Uterus (tissue), 2 donors: ENCODE measurements at regions not wholly inside any gene's neighbourhood (a gene's known extent, or its start where the extent isn't known, plus 50 kb on each side); places are given as distances from the start of the nearest gene placed in this dataset.

Experiments used
- CTCF ChIP-seq, 4 experiments: fragments of 200-600 bp in 2 of 4; fragments of 450-650 bp in 2 of 4; sonication (generic) in 2 of 4; IDR thresholded peaks; one replicate each; pipeline ENCODE4 v1.5.1; 2016 to 2019; ENCODE audit warnings: antibody characterized with exemption in 4 of 4, mild to moderate bottlenecking in 2 of 4, moderate library complexity in 1 of 4
- POLR2A ChIP-seq, 2 donors: fragments of 450-650 bp; IDR thresholded peaks; one replicate each; pipeline ENCODE4 v1.6.1; 2016; ENCODE audit warnings: antibody characterized with exemption in 2 of 2, mild to moderate bottlenecking in 1 of 2, moderate library complexity in 1 of 2

DNA sequence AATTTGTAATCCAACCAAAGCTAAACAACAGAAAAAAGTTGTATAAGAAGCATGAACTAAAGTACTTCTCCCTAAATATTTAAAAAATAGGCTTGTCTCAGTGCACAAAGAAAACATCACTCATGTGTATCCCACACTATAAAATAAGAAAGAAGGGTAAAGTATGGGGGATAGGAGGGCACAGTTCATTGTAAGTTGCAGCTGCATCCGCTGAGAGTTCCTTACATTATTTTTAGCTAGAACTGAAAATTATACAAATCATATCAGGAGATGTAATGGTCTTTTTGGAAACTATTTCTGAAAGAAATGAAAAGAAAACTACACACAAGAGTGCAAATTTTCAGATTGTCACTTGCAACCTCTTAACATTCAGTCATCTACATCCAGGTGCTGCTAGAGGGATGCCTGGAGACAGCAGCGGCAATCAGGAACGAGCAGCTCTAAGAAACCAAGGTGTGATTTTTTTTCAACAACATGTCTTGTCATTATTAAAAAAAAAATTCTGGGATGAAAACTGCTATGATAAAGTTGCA is 273.6 kb downstream of the ASXL3 start:
- no peak for TF ChIP-seq CTCF (IDR thresholded peaks at IDR 0.05)
- no peak for TF ChIP-seq POLR2A (IDR thresholded peaks at IDR 0.05)
